ENCODE measurements at regions not wholly inside any gene's neighbourhood (a gene's known extent, or its start where the extent isn't known, plus 50 kb on each side); places are given as distances from the start of the nearest gene placed in this dataset.

DNA sequence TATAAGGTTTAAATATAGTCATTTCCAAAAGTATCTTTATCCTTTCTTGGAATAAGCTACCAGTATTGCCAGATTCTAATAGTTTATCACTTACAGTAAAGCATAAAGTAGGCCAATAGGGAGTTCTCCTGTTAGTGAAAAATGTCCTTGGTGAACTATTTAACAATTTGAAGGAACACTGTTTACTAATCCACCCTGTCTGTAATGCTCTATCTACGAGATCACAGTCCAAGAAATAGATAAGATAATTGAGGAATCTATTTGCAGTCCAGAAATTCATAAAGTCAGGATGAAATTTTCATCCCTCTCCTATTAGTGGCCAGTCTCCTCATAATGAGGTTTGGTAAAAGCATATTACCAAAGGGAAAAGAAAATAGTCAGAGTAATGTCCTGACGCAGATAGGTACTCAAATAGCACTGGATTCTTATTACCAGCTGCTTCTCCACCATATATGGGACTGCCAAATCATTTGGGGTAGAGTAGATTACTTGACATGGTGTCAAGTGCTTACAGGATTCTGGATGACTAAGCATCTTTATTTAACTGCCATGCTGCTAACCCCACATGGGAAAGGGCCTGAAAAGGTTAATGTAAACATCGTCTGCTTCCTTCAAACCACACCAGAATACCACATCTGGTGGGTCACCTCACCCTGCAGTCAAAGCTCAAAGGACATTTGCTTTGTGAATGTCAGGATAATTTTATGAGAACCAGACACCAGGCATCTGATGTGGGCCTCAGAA lies 808.1 kb downstream of the EFNA5 start:
- TF ChIP-seq REST (IDR thresholded peaks at IDR 0.05; ENCODE audit: insufficient read depth in 1 of 2, low read depth in 2 of 2, low read length in 2 of 2) (no peak), SIN3A (IDR thresholded peaks at IDR 0.05; ENCODE audit: borderline replicate concordance, insufficient read depth, low read length) (no peak), FOXP2 (optimal IDR thresholded peaks at IDR 0.05; ENCODE audit: borderline replicate concordance, extremely low read depth, extremely low read length, insufficient read depth) (no peak), TAF1 (IDR thresholded peaks at IDR 0.05; ENCODE audit: borderline replicate concordance, insufficient read depth, low read length) (no peak), POLR2AphosphoS5 (IDR thresholded peaks at IDR 0.05; ENCODE audit: low read depth, low read length) (no peak)

- TF ChIP-seq SIN3A (IDR thresholded peaks at IDR 0.05; ENCODE audit: borderline replicate concordance, insufficient read depth, low read length) (no peak), TAF1 (IDR thresholded peaks at IDR 0.05; ENCODE audit: borderline replicate concordance, insufficient read depth, low read length) (no peak), REST (IDR thresholded peaks at IDR 0.05; ENCODE audit: insufficient read depth in 1 of 2, low read depth in 2 of 2, low read length in 2 of 2) (no peak), POLR2AphosphoS5 (IDR thresholded peaks at IDR 0.05; ENCODE audit: low read depth, low read length) (no peak), FOXP2 (optimal IDR thresholded peaks at IDR 0.05; ENCODE audit: borderline replicate concordance, extremely low read depth, extremely low read length, insufficient read depth) (no peak)
Measured at GRCh38 chr5:106860398-106861044, 810.2 kb downstream of the EFNA5 start.

- TF ChIP-seq TAF1 (IDR thresholded peaks at IDR 0.05; ENCODE audit: borderline replicate concordance, insufficient read depth, low read length) (no peak), REST (IDR thresholded peaks at IDR 0.05; ENCODE audit: insufficient read depth in 1 of 2, low read depth in 2 of 2, low read length in 2 of 2) (no peak), SIN3A (IDR thresholded peaks at IDR 0.05; ENCODE audit: borderline replicate concordance, insufficient read depth, low read length) (no peak), FOXP2 (optimal IDR thresholded peaks at IDR 0.05; ENCODE audit: borderline replicate concordance, extremely low read depth, extremely low read length, insufficient read depth) (no peak), POLR2AphosphoS5 (IDR thresholded peaks at IDR 0.05; ENCODE audit: low read depth, low read length) (no peak)
Measured at GRCh38 chr5:106858616-106859015, 812.1 kb downstream of the EFNA5 start.

GRCh38 chr5:106854922-106855321 lies 815.8 kb downstream of the EFNA5 start:
- TF ChIP-seq FOXP2 (optimal IDR thresholded peaks at IDR 0.05; ENCODE audit: borderline replicate concordance, extremely low read depth, extremely low read length, insufficient read depth) = no peak
- TF ChIP-seq POLR2AphosphoS5 (IDR thresholded peaks at IDR 0.05; ENCODE audit: low read depth, low read length) = no peak
- no peak for TF ChIP-seq SIN3A (IDR thresholded peaks at IDR 0.05; ENCODE audit: borderline replicate concordance, insufficient read depth, low read length)
- no peak for TF ChIP-seq TAF1 (IDR thresholded peaks at IDR 0.05; ENCODE audit: borderline replicate concordance, insufficient read depth, low read length)
- no peak for TF ChIP-seq REST (IDR thresholded peaks at IDR 0.05; ENCODE audit: insufficient read depth in 1 of 2, low read depth in 2 of 2, low read length in 2 of 2)

Data from PFSK-1 (cell line).